Activated naive CD8-positive, alpha-beta T cell treated with anti-CD3 and anti-CD28 coated beads for 36 hours (primary cell): ENCODE measurements at regions not wholly inside any gene's neighbourhood (a gene's known extent, or its start where the extent isn't known, plus 50 kb on each side); places are given as distances from the start of the nearest gene placed in this dataset.
"Not testable (repeated sequence)": the region's sequence is repeated elsewhere in the genome, so short reads cannot be mapped to it uniquely, and the experiment has no call there.

Source experiments
- DNase-seq: peaks from one replicate; pipeline ENCODE4 v3.0.0; 2021
- H3K27ac Mint-ChIP-seq: one replicate; pipeline ENCODE4 v1.8.0; 2022; ENCODE audit warnings: mild to moderate bottlenecking, moderate library complexity, mixed read lengths
- H3K27me3 Mint-ChIP-seq: one replicate; pipeline ENCODE4 v1.8.0; 2022; ENCODE audit warnings: mild to moderate bottlenecking, mixed read lengths
- H3K36me3 Mint-ChIP-seq: one replicate; pipeline ENCODE4 v1.8.0; 2021; ENCODE audit warnings: mild to moderate bottlenecking, mixed read lengths
- H3K4me1 Mint-ChIP-seq: one replicate; pipeline ENCODE4 v1.8.0; 2021; ENCODE audit warnings: mixed read lengths
- H3K4me3 Mint-ChIP-seq: one replicate; pipeline ENCODE4 v1.8.0; 2022; ENCODE audit warnings: mild to moderate bottlenecking, moderate library complexity, mixed read lengths
- H3K9me3 Mint-ChIP-seq: one replicate; pipeline ENCODE4 v1.8.0; 2022; ENCODE audit warnings: mixed read lengths

DNA sequence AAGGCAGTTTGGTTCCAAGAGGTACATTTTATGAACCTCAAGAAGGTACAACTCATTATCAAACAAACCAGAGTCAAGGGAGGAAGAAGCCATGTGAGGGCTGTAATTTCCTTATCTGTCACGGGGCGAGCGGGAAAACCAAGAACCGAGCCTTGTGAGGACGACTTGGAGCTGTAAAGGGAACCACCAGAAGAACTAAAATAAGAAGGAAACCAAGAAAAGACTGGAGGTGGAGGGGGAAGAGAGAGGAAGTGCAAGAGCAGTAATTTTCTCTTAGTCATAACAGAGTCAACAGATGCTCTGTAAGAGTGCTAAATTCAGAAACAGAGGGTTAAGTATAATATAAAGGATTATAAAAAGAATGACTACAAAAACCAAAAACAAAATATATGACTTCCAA lies 127.1 kb downstream of the DIRAS2 start:
- Mint-ChIP-seq H3K4me3 (no peak overlapping the region), H3K36me3 (no peaks in the 10 kb centered on the region), H3K9me3 (no peaks in the 10 kb centered on the region), H3K27me3 (peaks cover 9% of the 10 kb centered on the region), H3K4me1 (no peaks in the 10 kb centered on the region), H3K27ac (no peak overlapping the region)
- DNase-seq = no peak

DNA sequence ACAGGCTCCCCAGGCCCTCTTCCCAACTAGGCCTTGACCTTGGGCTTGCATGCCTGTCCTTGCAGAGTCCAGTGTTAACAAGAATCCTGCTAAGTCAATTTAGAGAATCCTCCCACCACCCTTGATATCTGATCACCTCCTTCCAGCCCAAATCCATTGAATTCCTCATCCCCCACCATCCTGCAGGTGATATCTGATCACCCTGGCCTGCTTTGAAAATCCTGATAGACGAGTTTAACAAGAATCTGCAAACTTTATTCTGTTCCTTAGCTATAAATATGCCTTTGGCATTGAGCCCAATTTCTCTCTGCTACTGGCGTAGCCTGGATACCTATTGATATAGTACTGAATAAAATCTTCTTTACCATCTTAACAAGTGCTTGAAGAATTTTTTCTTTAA lies 125.5 kb downstream of the DIRAS2 start:
- peaks cover 16% of the 10 kb centered on the region for H3K27me3 Mint-ChIP-seq
- no peaks in the 10 kb centered on the region for H3K4me1 Mint-ChIP-seq
- no peak overlapping the region for H3K4me3 Mint-ChIP-seq
- H3K9me3 Mint-ChIP-seq = no peaks in the 10 kb centered on the region
- H3K27ac Mint-ChIP-seq = no peak overlapping the region
- H3K36me3 Mint-ChIP-seq = no peaks in the 10 kb centered on the region
- no peak for DNase-seq

DNA sequence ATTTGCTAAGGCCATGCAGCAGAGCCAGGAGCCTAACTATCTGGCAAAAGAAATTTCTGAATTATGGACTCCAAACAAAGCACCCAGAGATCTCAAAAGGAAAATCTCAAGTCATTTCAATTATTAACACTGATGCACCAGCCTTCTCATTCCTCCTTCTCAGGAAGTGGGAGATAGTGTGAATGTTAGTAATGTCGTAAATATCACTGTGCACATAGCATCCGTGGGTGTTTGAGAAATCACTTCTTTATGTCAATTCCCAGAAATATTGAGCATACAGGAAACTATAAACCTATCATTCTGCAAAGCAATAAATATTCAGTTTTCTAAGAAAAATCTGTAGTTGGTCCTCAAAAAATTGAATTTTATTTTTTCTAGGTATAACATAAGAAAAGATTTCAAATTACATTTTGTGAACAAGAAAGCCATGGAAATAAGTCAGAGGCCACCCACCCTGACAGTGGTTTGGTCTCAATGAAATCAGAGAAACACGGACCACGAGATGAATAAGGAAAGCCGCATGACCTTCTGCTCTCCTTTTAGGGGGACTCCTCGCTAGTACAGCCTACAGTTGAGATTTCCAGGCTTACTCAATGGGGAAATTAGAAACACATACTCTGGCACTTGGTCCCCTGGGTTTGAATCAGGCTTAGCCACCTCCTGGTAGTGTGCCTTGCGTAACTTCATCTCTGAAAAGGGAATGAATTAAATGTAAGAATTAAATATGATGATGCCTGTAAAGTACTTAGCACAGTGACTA lies 120.6 kb downstream of the DIRAS2 start:
- H3K27ac Mint-ChIP-seq = no peak overlapping the region
- DNase-seq = no peak
- no peak overlapping the region for H3K4me3 Mint-ChIP-seq
- no peaks in the 10 kb centered on the region for H3K9me3 Mint-ChIP-seq
- H3K4me1 Mint-ChIP-seq = no peaks in the 10 kb centered on the region
- H3K27me3 Mint-ChIP-seq = peaks cover 23% of the 10 kb centered on the region
- H3K36me3 Mint-ChIP-seq = no peaks in the 10 kb centered on the region

DNA sequence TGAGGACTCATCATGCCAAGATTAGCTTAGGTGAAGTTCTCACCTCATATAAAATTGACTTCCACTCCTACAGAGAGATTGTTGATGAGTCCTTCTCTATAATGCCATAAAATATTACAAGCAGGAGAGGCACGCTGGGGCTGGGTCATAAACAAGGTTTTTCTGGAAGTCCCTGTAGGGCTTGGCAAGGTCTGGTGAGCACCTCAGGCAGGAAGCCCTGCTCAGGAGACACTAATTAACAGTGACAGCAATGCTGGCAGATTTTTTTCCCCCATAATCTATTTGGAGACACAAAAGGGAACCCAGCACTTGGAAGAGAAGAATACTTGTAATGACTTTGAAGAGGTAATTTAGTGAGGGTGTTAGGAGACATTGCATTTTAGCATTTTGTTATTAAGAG lies 118.7 kb downstream of the DIRAS2 start:
- no peak overlapping the region for H3K4me3 Mint-ChIP-seq
- H3K36me3 Mint-ChIP-seq = no peaks in the 10 kb centered on the region
- no peak overlapping the region for H3K27ac Mint-ChIP-seq
- DNase-seq = no peak
- H3K9me3 Mint-ChIP-seq = no peaks in the 10 kb centered on the region
- H3K27me3 Mint-ChIP-seq = peaks cover 29% of the 10 kb centered on the region
- H3K4me1 Mint-ChIP-seq = no peaks in the 10 kb centered on the region

DNA sequence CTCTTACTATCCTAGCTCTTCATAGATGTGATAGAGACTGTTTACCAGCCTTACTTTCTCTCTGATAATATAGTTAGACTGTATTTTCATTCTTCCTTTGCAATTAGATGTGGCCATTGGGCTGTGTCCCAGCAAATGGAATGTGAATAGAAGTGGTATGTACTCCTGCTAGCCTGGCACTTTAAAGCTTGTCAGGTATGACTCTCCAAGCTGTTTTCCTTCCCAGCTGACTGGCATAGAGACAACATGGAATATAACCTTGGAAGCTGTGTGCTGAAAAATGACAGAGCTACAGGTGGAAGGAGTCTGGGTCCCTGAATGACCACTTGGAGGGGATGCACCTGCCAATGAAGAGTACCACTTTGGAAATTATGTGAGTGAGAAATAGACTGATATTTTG lies 116.2 kb downstream of the DIRAS2 start:
- H3K27ac Mint-ChIP-seq = no peak overlapping the region
- H3K9me3 Mint-ChIP-seq = no peaks in the 10 kb centered on the region
- no peak for DNase-seq
- H3K36me3 Mint-ChIP-seq = no peaks in the 10 kb centered on the region
- H3K27me3 Mint-ChIP-seq = peaks cover 36% of the 10 kb centered on the region
- H3K4me3 Mint-ChIP-seq = no peak overlapping the region
- no peaks in the 10 kb centered on the region for H3K4me1 Mint-ChIP-seq

DNA sequence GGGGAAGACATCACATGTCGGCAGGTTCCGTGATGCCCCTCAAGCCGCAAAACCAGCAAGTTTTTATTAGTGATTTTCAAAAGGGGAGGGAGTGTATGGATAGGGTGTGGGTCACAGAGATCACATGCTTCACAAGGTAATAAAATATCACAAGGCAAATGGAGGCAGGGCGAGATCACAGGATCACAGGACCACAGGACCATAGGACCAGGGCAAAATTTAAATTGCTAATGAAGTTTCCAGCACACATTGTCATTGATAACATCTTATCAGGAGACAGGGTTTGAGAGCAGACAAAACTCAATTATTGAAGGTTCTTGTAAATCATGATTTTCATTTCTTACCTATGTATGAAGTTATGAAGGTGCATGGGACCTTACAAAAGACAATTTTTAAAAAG lies 106.5 kb downstream of the DIRAS2 start:
- not testable (repeated sequence) for H3K36me3 Mint-ChIP-seq, H3K27ac Mint-ChIP-seq, H3K9me3 Mint-ChIP-seq, H3K4me1 Mint-ChIP-seq, H3K4me3 Mint-ChIP-seq, DNase-seq
- peaks cover 36% of the 10 kb centered on the region for H3K27me3 Mint-ChIP-seq

DNA sequence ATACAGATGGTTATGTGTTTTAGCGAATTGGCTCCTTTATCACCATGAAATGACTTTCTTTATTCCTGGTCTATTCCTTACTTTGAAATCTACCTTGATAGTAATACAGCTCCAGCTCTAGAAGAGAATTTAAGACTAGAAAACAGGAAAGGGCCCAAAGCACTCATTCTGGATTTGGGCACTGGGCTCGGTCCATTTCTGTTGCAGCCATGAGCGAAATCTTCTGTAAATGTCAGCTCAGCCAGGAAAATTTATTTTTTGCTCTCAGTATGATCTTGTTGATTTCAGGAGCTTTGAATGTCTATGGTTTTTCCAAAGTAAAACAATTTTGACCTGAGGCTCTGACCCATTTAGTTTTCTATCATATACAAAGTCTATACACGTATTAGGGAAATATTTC lies 104.1 kb downstream of the DIRAS2 start:
- no peaks in the 10 kb centered on the region for H3K4me1 Mint-ChIP-seq
- H3K27ac Mint-ChIP-seq = no peak overlapping the region
- H3K4me3 Mint-ChIP-seq = no peak overlapping the region
- no peaks in the 10 kb centered on the region for H3K9me3 Mint-ChIP-seq
- DNase-seq = no peak
- H3K36me3 Mint-ChIP-seq = no peaks in the 10 kb centered on the region
- peaks cover 27% of the 10 kb centered on the region for H3K27me3 Mint-ChIP-seq

DNA sequence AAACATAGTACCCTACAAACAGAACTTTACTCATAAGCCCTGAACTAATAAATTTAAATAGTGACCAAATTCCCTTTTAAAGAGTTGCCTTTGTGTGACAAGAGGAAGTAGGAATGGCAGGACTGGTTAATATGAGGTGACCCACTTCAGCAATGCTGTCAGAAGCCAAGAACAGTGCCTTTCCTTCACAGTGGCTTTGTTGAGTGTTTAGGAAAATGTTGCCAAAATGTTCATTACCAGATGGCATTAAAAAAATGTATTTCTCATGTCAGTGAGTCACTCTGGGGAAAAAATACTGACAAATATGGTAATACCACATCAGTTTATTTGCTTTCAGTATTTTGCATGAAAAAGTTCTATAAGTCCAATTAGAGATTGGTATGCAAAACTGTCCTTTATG lies 103.3 kb downstream of the DIRAS2 start:
- Mint-ChIP-seq H3K36me3 (no peaks in the 10 kb centered on the region), H3K27ac (no peak overlapping the region), H3K9me3 (no peaks in the 10 kb centered on the region), H3K4me3 (no peak overlapping the region), H3K4me1 (no peaks in the 10 kb centered on the region), H3K27me3 (peaks cover 25% of the 10 kb centered on the region)
- DNase-seq = no peak

DNA sequence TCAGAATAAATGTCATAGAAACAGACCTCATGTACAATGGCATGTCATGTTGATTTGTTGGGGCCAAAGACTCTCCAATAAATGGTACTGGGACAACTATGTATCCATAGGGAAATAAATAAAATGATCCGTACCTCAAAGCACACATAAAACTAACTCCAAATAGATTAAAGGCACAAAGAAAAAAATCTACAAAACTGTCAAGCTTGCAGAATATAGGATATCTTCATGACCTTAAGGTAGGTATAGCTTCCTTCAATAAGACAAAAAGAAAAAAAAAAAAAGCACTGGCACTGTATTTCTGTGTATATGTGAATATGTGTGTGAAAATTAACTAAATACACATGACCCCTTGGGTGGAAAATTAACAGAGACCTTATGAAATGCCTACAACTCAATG lies 101.9 kb downstream of the DIRAS2 start:
- Mint-ChIP-seq H3K36me3 (no peaks in the 10 kb centered on the region), H3K27me3 (peaks cover 27% of the 10 kb centered on the region), H3K27ac (no peak overlapping the region), H3K4me3 (no peak overlapping the region), H3K9me3 (no peaks in the 10 kb centered on the region), H3K4me1 (no peaks in the 10 kb centered on the region)
- no peak for DNase-seq

DNA sequence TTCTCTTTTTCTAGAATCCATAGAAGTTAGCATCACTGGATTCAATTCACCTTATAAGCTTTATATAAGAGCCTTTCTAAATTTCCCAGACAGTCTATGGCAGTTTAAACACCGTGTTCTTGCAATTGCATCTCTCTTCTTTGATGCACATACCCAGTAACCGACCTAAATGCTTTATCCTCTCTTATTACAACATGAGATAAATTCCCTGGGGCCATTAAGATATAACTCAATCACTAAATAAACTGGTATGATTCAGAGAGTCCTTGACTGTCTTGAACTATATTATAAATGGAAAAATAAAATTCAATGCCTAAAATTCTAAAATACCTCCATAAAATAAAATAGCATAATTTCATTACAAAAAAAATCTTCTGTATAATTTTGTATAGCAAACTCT lies 98.1 kb downstream of the DIRAS2 start:
- no peaks in the 10 kb centered on the region for H3K36me3 Mint-ChIP-seq
- H3K9me3 Mint-ChIP-seq = peaks cover 9% of the 10 kb centered on the region
- no peaks in the 10 kb centered on the region for H3K4me1 Mint-ChIP-seq
- no peak overlapping the region for H3K27ac Mint-ChIP-seq
- no peak for DNase-seq
- no peak overlapping the region for H3K4me3 Mint-ChIP-seq
- H3K27me3 Mint-ChIP-seq = peaks cover 19% of the 10 kb centered on the region

DNA sequence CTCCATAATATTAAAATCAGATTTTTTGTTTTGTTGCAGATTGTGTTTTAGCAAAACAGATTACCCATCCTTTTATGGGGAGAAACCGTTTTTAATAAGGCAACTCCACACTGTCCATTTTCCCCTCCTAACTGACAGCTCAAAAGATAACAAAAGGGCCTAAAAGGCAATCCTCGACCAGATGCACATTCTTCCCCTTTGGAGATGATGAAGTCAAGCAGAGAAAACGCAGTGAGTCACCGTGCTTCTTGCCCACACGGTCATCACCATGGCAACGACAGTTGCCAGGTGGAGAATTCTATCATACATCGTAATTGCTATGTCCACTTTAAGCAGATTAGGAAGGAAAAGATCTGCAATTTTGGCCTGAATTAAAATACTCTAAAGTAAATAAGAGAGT lies 96.4 kb downstream of the DIRAS2 start:
- Mint-ChIP-seq H3K9me3 (peaks cover 9% of the 10 kb centered on the region), H3K4me3 (no peak overlapping the region), H3K4me1 (no peaks in the 10 kb centered on the region), H3K36me3 (no peaks in the 10 kb centered on the region), H3K27me3 (peaks cover 16% of the 10 kb centered on the region), H3K27ac (no peak overlapping the region)
- DNase-seq = no peak

DNA sequence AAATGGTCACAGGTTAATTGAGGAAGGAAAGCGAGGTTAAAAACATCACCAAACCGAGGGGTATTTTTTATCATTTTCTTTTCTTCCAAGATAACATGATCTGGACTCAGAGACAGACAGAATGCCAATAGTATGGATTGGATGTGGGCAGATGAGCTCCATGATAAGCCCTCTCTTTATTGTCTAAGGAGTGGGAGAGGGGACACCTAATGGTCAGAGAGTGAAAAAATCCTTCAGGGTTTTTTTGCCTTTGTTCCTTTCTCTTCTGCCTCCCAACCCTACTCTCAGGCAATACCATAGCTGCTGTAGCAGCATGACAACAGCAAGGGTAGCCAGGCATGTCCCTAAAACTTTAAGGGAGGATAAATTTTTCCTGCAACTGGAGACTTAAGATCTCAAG lies 94.7 kb downstream of the DIRAS2 start:
- Mint-ChIP-seq H3K4me1 (no peaks in the 10 kb centered on the region), H3K27me3 (peaks cover 16% of the 10 kb centered on the region), H3K9me3 (peaks cover 9% of the 10 kb centered on the region), H3K27ac (no peak overlapping the region), H3K4me3 (no peak overlapping the region), H3K36me3 (no peaks in the 10 kb centered on the region)
- DNase-seq = no peak

DNA sequence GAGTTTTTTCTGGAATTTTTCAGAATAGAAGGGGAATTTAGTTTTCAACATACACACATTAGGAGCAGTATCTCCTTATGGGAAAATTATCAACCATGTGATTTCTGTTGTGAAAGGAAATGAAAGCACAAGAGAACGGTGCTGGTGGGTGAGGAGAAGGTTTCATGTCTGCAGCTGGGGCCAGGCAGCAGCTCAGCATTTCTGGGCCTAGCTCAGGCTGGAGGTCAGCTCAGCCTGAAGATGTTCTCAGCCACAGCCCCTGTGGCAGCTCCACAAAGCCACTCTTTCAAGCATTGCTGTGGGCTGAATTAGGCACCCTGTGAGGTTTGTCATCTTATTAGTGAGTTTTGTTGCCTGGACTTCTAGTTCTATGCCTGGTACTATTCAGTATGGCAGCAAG lies 90.3 kb downstream of the DIRAS2 start:
- H3K4me3 Mint-ChIP-seq = no peak overlapping the region
- no peak for DNase-seq
- peaks cover 4% of the 10 kb centered on the region for H3K27me3 Mint-ChIP-seq
- no peaks in the 10 kb centered on the region for H3K4me1 Mint-ChIP-seq
- H3K9me3 Mint-ChIP-seq = peaks cover 9% of the 10 kb centered on the region
- no peak overlapping the region for H3K27ac Mint-ChIP-seq
- H3K36me3 Mint-ChIP-seq = no peaks in the 10 kb centered on the region

DNA sequence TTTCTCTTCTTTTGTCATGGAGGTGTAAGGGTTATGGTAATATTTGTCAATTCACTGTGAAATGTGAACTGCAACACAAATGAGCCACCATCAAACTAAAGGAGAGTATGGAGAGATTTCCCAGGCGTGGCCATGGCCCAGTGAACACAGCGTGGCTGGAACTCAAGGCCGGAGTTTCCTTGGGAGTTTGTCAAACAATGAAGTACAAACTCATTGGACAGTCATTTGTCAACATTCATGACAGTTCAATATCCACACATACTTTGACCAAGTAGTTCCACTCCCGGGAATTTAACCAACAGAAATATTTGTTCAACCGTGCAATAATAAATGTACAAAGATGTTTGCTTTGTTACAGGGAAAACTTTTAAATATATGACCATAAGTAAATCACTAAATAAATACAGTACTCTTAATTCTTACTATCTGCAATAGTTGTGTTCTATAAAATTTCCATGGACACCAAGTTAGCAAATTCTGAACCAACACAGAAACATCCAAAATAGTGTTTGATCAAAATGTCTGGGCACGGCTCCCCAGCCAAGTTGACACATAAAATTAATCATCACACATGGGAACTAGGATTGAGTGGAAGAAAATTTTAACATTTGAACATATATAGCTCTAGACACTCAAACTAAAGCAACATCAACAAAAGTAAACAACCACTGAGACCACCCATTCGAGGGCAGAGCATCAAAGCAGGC lies 87.1 kb downstream of the DIRAS2 start:
- no peak overlapping the region for H3K4me3 Mint-ChIP-seq
- no peak for DNase-seq
- no peaks in the 10 kb centered on the region for H3K4me1 Mint-ChIP-seq
- no peaks in the 10 kb centered on the region for H3K27me3 Mint-ChIP-seq
- no peak overlapping the region for H3K27ac Mint-ChIP-seq
- no peaks in the 10 kb centered on the region for H3K36me3 Mint-ChIP-seq
- no peaks in the 10 kb centered on the region for H3K9me3 Mint-ChIP-seq

DNA sequence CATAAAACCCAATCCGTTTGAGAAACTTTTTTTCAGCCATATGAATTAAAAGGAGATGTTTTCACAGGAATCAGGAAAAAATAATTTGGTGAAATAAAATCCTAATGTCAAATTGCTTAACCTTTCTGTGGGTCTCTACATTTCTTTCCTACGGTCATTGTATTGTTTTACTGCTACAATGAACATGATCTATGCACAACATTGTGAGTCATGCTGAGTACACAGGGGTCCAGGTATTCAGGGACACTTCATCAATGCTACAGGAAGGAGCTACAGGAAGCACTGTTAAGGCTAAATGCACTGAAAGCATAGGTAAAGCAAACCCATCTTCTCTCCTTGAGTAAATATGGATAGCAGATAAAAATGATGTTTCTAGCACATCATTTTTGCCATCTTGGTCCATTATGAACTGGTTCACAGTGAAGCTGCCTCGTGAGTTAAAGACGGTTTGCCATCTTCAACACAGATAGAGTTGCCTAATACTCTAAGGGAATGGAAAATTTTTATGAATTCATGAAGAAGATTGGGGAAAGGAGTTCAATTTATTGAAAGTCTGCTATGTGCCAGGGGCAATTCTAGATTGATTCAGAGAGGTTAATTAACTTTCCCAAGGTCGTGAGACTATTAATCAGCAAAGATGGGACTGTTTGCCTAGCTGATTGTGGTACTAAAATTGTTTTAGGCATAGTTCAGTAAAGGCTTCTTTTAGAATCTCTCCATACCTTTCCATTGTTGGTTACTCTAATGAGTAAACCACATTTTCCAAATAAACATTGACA lies 85.5 kb downstream of the DIRAS2 start:
- Mint-ChIP-seq H3K27me3 (no peaks in the 10 kb centered on the region), H3K36me3 (no peaks in the 10 kb centered on the region), H3K4me3 (no peak overlapping the region), H3K4me1 (no peaks in the 10 kb centered on the region), H3K27ac (no peak overlapping the region), H3K9me3 (no peaks in the 10 kb centered on the region)
- no peak for DNase-seq
